Stimulated activated CD4-positive, alpha-beta T cell treated with anti-CD3 and anti-CD28 coated beads, Interleukin-4, amount 100 ng/mL, for 1 hour (primary cell): ENCODE measurements at regions not wholly inside any gene's neighbourhood (a gene's known extent, or its start where the extent isn't known, plus 50 kb on each side); places are given as distances from the start of the nearest gene placed in this dataset.
A peak's percentile ranks its signal among the peaks of the same experiment; 100 is the strongest.

Experiments used
- DNase-seq: peaks from one replicate; pipeline ENCODE4 v3.0.0-alpha.2; 2020

GRCh38 chr6:19979059-19979458 is 141.9 kb downstream of the ID4 start:
- DNase-seq, result no peak

GRCh38 chr6:19979986-19980385 is 142.8 kb downstream of the ID4 start:
- DNase-seq, result no peak

GRCh38 chr6:19983374-19983773 is 146.2 kb downstream of the ID4 start:
- no peak for DNase-seq

GRCh38 chr6:19986691-19987438 is 149.7 kb downstream of the ID4 start:
- DNase-seq, result no peak

GRCh38 chr6:19988555-19988954 is 151.4 kb downstream of the ID4 start:
- no peak for DNase-seq

GRCh38 chr6:19991176-19991575 is 154.0 kb downstream of the ID4 start:
- DNase-seq, result no peak

GRCh38 chr6:19994909-19995308 is 157.7 kb downstream of the ID4 start:
- no peak for DNase-seq

- no peak for DNase-seq
These were observed 158.5 kb downstream of the ID4 start for GRCh38 chr6:19995575-19996257.

- DNase-seq, result no peak
These were observed 159.9 kb downstream of the ID4 start for GRCh38 chr6:19997104-19997503.

GRCh38 chr6:19998541-19998940 is 161.4 kb downstream of the ID4 start:
- DNase-seq, result no peak

- no peak for DNase-seq
These were observed 162.4 kb downstream of the ID4 start for GRCh38 chr6:19999319-20000191.

- DNase-seq, result no peak
These were observed 164.1 kb downstream of the ID4 start for GRCh38 chr6:20001286-20001685.

GRCh38 chr6:20006037-20006436 is 168.9 kb downstream of the ID4 start:
- DNase-seq, result no peak

GRCh38 chr6:20008131-20008530 is 171.0 kb downstream of the ID4 start:
- no peak for DNase-seq

- no peak for DNase-seq
These were observed 176.1 kb downstream of the ID4 start for GRCh38 chr6:20013066-20013861.

GRCh38 chr6:20014508-20014907 is 177.3 kb downstream of the ID4 start:
- DNase-seq, result no peak

GRCh38 chr6:20020526-20020925 is 183.4 kb downstream of the ID4 start:
- DNase-seq, result no peak

- DNase-seq, result no peak
These were observed 184.6 kb downstream of the ID4 start for GRCh38 chr6:20021795-20022194.

GRCh38 chr6:20023549-20024315 is 186.6 kb downstream of the ID4 start:
- peak; percentile 7 for DNase-seq

- DNase-seq, result no peak
These were observed 187.1 kb downstream of the ID4 start for GRCh38 chr6:20024316-20024673.

- no peak for DNase-seq
These were observed 187.3 kb downstream of the MBOAT1 start for GRCh38 chr6:20024978-20025377.

- no peak for DNase-seq
These were observed 186.6 kb downstream of the MBOAT1 start for GRCh38 chr6:20025681-20026080.
